Fibroblast of lung (primary cell): ENCODE measurements at regions not wholly inside any gene's neighbourhood (a gene's known extent, or its start where the extent isn't known, plus 50 kb on each side); places are given as distances from the start of the nearest gene placed in this dataset.

ENCODE experiments used
- EZH2 ChIP-seq: IDR thresholded peaks from 2 replicates; pipeline ENCODE4 v1.5.1; 2012; ENCODE audit warnings: low read length, control low read depth, mild to moderate bottlenecking; ENCODE audit errors: missing control alignments
- TF ChIP-seq, protein P1 (sequence below), 2 donors: IDR thresholded peaks in 1 of 2; conservative IDR thresholded peaks in 1 of 2; 1 replicate in 1 of 2; 2 replicates in 1 of 2; pipeline ENCODE4 v1.5.1; 2011 to 2012; ENCODE audit warnings: low read length in 2 of 2, control low read depth in 1 of 2, inconsistent platforms in 1 of 2, low read depth in 1 of 2, mild to moderate bottlenecking in 1 of 2

DNA sequence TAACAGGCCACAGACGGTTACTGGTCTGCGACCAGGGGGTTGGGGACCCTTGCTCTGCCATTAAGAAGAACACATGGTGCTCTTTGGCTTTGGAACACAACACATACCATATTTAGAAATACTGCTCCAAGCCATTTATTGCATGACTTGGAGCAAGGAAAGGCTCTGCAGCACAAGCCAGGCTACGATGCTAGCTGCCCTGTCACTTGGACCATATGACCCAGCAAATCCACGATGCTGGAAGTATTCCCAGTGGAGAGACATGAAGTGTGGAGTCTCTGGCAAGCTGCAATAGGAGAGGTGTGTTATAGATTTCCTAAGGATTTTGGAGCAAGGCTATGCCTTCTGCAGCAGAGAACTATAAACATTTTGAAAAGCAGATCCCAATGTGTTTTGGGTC, 171.2 kb downstream of the HAUS1 start:
- TF ChIP-seq, protein P1, sequence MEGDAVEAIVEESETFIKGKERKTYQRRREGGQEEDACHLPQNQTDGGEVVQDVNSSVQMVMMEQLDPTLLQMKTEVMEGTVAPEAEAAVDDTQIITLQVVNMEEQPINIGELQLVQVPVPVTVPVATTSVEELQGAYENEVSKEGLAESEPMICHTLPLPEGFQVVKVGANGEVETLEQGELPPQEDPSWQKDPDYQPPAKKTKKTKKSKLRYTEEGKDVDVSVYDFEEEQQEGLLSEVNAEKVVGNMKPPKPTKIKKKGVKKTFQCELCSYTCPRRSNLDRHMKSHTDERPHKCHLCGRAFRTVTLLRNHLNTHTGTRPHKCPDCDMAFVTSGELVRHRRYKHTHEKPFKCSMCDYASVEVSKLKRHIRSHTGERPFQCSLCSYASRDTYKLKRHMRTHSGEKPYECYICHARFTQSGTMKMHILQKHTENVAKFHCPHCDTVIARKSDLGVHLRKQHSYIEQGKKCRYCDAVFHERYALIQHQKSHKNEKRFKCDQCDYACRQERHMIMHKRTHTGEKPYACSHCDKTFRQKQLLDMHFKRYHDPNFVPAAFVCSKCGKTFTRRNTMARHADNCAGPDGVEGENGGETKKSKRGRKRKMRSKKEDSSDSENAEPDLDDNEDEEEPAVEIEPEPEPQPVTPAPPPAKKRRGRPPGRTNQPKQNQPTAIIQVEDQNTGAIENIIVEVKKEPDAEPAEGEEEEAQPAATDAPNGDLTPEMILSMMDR (conservative IDR thresholded peaks at IDR 0.05 in 1 of 2, IDR thresholded peaks at IDR 0.05 in 1 of 2; ENCODE audit: low read depth in 1 of 2, low read length in 2 of 2), result no peak
- TF ChIP-seq EZH2, result no peak
